ENCODE measurements at regions not wholly inside any gene's neighbourhood (a gene's known extent, or its start where the extent isn't known, plus 50 kb on each side); places are given as distances from the start of the nearest gene placed in this dataset.

GRCh38 chr5:165720901-165721300 is 2215.5 kb downstream of the MAT2B start:
- POLR2A ChIA-PET, result no interaction called here
- no peak for DNase-seq
- Mint-ChIP-seq H3K4me3 (no peak overlapping the region), H3K36me3 (no peaks in the 10 kb centered on the region), H3K27ac (no peak overlapping the region), H3K9me3 (peaks cover 6% of the 10 kb centered on the region), H3K4me1 (no peaks in the 10 kb centered on the region), H3K27me3 (no peaks in the 10 kb centered on the region)
- ATAC-seq (ENCODE audit: low read depth), result no peak

GRCh38 chr5:165722401-165722800 is 2217.0 kb downstream of the MAT2B start:
- Mint-ChIP-seq H3K27ac (no peak overlapping the region), H3K27me3 (no peaks in the 10 kb centered on the region), H3K4me3 (no peak overlapping the region), H3K36me3 (no peaks in the 10 kb centered on the region), H3K9me3 (peaks cover 6% of the 10 kb centered on the region), H3K4me1 (no peaks in the 10 kb centered on the region)
- DNase-seq (no peak), ATAC-seq (ENCODE audit: low read depth) (no peak)
- POLR2A ChIA-PET, result no interaction called here

- ATAC-seq (ENCODE audit: low read depth), result no peak
- no peak overlapping the region for H3K27ac Mint-ChIP-seq
These were observed 2218.5 kb downstream of the MAT2B start for GRCh38 chr5:165723931-165724330.

GRCh38 chr5:165728425-165728824 is 2223.0 kb downstream of the MAT2B start:
- DNase-seq (no peak), ATAC-seq (ENCODE audit: low read depth) (no peak)
- Mint-ChIP-seq H3K36me3 (no peaks in the 10 kb centered on the region), H3K27me3 (no peaks in the 10 kb centered on the region), H3K27ac (no peak overlapping the region), H3K4me3 (no peak overlapping the region), H3K9me3 (peaks cover 7% of the 10 kb centered on the region), H3K4me1 (no peaks in the 10 kb centered on the region)
- POLR2A ChIA-PET, result no interaction called here

More at GRCh38 chr5:165723931-165724330, 2218.5 kb downstream of the MAT2B start:
- Mint-ChIP-seq H3K4me3 (no peak overlapping the region), H3K27me3 (no peaks in the 10 kb centered on the region), H3K36me3 (no peaks in the 10 kb centered on the region), H3K9me3 (peaks cover 6% of the 10 kb centered on the region), H3K4me1 (no peaks in the 10 kb centered on the region)
- POLR2A ChIA-PET, result no interaction called here
- no peak for DNase-seq

DNA sequence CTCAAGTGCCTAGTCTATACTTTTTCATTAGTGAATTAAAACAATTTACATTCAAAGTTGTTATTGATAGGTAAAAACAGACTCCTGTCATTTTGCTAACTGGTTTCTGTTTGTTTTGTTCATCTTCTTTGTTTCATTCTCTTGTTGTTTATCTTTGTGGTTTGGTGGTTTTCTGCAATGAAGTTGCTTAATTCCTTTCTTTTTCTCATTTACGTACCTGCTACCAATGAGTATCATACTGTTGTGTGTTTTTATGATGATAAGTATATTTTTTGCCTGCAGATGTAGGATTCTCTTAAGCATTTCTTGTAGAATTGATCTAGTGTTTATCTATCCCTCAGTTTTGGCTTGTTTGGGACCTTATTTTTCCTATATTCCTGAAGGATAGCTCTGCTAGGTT is 2230.0 kb downstream of the MAT2B start:
- no peak for DNase-seq
- Mint-ChIP-seq H3K27me3 (no peaks in the 10 kb centered on the region), H3K4me3 (no peak overlapping the region), H3K9me3 (peaks cover 7% of the 10 kb centered on the region), H3K27ac (no peak overlapping the region), H3K36me3 (no peaks in the 10 kb centered on the region), H3K4me1 (no peaks in the 10 kb centered on the region)
- no peak for ATAC-seq (ENCODE audit: low read depth)
- POLR2A ChIA-PET, result no interaction called here

DNA sequence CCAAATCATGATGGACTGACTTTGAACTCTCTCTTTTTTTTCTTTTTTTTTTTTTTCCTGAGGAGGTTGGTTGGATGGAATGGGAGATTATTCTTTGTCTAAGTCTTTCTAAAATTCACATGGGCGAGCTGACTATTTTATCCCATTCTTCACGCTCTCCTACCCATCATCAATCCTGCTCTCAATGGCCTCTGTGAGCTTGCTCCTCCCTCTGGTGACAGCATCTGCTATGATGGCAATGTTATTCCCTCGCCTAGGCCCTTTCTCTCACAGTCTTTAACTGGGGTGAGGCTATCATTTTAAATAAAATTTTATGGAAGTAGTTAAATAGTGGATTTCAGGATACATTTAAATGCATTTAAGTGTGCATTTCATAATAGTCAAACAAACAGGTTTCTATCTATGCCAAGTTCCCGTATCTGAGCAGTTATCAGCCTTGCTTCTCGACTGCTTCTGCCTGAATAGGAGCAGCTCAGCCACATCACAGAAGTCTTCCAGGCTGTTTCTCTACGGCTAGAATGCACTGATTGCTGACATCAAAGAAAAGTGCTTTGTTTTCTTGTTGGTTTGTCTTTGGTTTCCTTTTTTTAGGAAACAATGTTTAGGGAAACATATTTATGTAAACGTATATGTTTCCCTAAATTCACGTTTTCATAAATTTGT is 2233.8 kb downstream of the MAT2B start:
- ATAC-seq (ENCODE audit: low read depth) (no peak), DNase-seq (no peak)
- Mint-ChIP-seq H3K9me3 (peaks cover 4% of the 10 kb centered on the region), H3K27ac (no peak overlapping the region), H3K36me3 (no peaks in the 10 kb centered on the region), H3K4me1 (no peaks in the 10 kb centered on the region), H3K27me3 (no peaks in the 10 kb centered on the region), H3K4me3 (no peak overlapping the region)
- POLR2A ChIA-PET, result no interaction called here

DNA sequence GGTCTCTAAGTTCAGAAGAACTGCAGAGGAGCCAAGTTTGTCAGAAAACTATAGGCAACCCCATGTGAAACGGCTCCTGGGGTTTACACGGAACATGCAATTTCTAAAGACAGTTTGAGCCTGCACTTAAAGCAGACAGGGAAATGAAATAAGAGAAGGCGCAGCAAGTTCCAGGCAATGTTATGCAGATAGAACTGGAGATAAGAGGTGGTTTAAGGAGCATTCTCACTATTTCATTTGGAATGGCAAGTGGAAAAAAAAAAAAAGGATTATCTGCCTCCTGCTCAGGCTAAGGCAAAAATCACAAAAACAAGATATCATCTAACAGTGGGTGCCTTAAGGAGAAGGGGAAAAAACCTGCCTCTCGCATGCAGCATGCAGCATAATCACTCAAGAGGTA is 2252.4 kb downstream of the MAT2B start:
- Mint-ChIP-seq H3K36me3 (no peaks in the 10 kb centered on the region), H3K27me3 (no peaks in the 10 kb centered on the region), H3K9me3 (peaks cover 1% of the 10 kb centered on the region), H3K27ac (no peak overlapping the region), H3K4me3 (no peak overlapping the region), H3K4me1 (no peaks in the 10 kb centered on the region)
- no peak for DNase-seq
- POLR2A ChIA-PET, result no interaction called here
- ATAC-seq (ENCODE audit: low read depth), result no peak

GRCh38 chr5:165775111-165775510 is 2269.7 kb downstream of the MAT2B start:
- H3K36me3 Mint-ChIP-seq, result no peaks in the 10 kb centered on the region
- H3K9me3 Mint-ChIP-seq, result peaks cover 6% of the 10 kb centered on the region
- H3K27me3 Mint-ChIP-seq, result no peaks in the 10 kb centered on the region
- no peak for ATAC-seq (ENCODE audit: low read depth)
- H3K27ac Mint-ChIP-seq, result no peak overlapping the region
- H3K4me3 Mint-ChIP-seq, result no peak overlapping the region
- no peak for DNase-seq
- H3K4me1 Mint-ChIP-seq, result no peaks in the 10 kb centered on the region
- POLR2A ChIA-PET, result no interaction called here

- POLR2A ChIA-PET, result no interaction called here
- ATAC-seq (ENCODE audit: low read depth) (no peak), DNase-seq (no peak)
- H3K27ac Mint-ChIP-seq, result no peak overlapping the region
- peaks cover 5% of the 10 kb centered on the region for H3K9me3 Mint-ChIP-seq
- no peak overlapping the region for H3K4me3 Mint-ChIP-seq
- H3K27me3 Mint-ChIP-seq, result no peaks in the 10 kb centered on the region
- no peaks in the 10 kb centered on the region for H3K36me3 Mint-ChIP-seq
- no peaks in the 10 kb centered on the region for H3K4me1 Mint-ChIP-seq
These were observed 2274.1 kb downstream of the MAT2B start for GRCh38 chr5:165779505-165779904.

DNA sequence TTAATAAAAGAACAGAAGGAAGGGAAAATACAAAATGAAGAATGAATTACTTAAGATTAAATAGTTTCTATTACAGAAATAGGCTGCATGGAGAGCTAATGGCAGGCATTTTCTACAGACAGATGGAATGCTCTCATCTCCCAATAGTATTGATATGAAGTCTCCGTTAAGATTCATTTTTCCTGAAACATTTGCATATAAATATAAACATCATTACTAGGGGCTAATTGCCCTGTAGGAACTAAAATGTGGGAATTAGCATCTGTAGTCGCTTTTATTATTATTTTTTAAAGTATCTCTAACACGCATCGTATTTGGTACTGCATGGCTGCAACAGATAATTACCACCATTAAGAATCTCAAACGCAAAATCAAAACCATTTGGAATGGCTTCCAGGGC is 2275.5 kb downstream of the MAT2B start:
- Mint-ChIP-seq H3K9me3 (peaks cover 7% of the 10 kb centered on the region), H3K4me1 (no peaks in the 10 kb centered on the region), H3K36me3 (no peaks in the 10 kb centered on the region), H3K27ac (no peak overlapping the region), H3K27me3 (no peaks in the 10 kb centered on the region), H3K4me3 (no peak overlapping the region)
- POLR2A ChIA-PET, result no interaction called here
- ATAC-seq (ENCODE audit: low read depth) (no peak), DNase-seq (no peak)

GRCh38 chr5:165781738-165782137 is 2276.3 kb downstream of the MAT2B start:
- Mint-ChIP-seq H3K27me3 (no peaks in the 10 kb centered on the region), H3K27ac (no peak overlapping the region), H3K36me3 (no peaks in the 10 kb centered on the region), H3K4me3 (no peak overlapping the region), H3K4me1 (no peaks in the 10 kb centered on the region), H3K9me3 (peaks cover 7% of the 10 kb centered on the region)
- POLR2A ChIA-PET, result no interaction called here
- DNase-seq (no peak), ATAC-seq (ENCODE audit: low read depth) (no peak)

DNA sequence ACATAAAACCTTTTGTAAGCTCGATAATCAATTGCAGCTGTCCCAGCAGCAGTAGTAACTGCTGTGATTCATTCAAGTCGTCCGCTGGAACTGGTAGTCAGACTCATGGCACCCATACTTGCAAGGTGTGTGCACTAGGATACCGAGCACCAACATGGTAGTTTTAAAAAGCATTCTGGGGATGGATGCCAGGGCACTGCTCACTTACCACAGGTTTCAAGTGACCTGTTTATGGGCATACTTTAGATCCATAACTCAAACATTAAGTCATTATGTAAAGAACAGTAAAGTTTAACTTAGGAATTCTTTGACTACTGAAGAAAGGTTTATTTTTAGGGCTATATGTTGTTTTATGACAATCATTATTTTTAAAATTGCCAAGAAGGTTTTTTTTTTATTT is 2277.6 kb downstream of the MAT2B start:
- H3K27ac Mint-ChIP-seq, result no peak overlapping the region
- H3K27me3 Mint-ChIP-seq, result no peaks in the 10 kb centered on the region
- H3K9me3 Mint-ChIP-seq, result peaks cover 7% of the 10 kb centered on the region
- POLR2A ChIA-PET, result no interaction called here
- H3K4me1 Mint-ChIP-seq, result no peaks in the 10 kb centered on the region
- no peaks in the 10 kb centered on the region for H3K36me3 Mint-ChIP-seq
- no peak for DNase-seq
- ATAC-seq (ENCODE audit: low read depth), result no peak
- H3K4me3 Mint-ChIP-seq, result no peak overlapping the region

- POLR2A ChIA-PET, result no interaction called here
- DNase-seq (no peak), ATAC-seq (ENCODE audit: low read depth) (no peak)
- no peaks in the 10 kb centered on the region for H3K27me3 Mint-ChIP-seq
- H3K27ac Mint-ChIP-seq, result no peak overlapping the region
- H3K4me1 Mint-ChIP-seq, result no peaks in the 10 kb centered on the region
- H3K4me3 Mint-ChIP-seq, result no peak overlapping the region
- peaks cover 6% of the 10 kb centered on the region for H3K9me3 Mint-ChIP-seq
- H3K36me3 Mint-ChIP-seq, result no peaks in the 10 kb centered on the region
These were observed 2280.7 kb downstream of the MAT2B start for GRCh38 chr5:165786073-165786472.

GRCh38 chr5:165795073-165795472 is 2289.7 kb downstream of the MAT2B start:
- no peak for DNase-seq
- Mint-ChIP-seq H3K4me1 (no peaks in the 10 kb centered on the region), H3K4me3 (no peak overlapping the region), H3K27ac (no peak overlapping the region), H3K36me3 (no peaks in the 10 kb centered on the region), H3K27me3 (no peaks in the 10 kb centered on the region), H3K9me3 (no peaks in the 10 kb centered on the region)
- POLR2A ChIA-PET, result no interaction called here
- ATAC-seq (ENCODE audit: low read depth), result no peak

DNA sequence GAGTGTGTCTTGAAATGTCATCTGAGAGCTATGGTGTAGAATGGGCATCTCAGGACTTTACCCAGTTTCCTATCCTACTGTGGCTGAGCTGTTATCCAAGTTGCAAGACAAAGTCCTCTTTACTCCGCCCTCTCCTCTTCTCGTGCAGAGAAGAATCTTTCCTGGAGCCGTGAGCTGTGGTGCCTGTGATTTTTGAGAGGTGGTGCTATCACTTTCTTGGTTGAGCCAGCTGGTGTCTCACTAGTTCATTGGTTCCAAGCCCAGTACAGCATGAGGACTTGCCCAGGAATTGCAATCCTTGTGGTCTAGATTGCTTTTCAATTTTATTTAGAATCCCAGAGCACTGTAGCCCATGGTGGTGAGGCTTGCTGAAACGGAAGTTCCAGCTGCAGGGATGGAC is 2300.3 kb downstream of the MAT2B start:
- POLR2A ChIA-PET, result no interaction called here
- Mint-ChIP-seq H3K4me1 (no peaks in the 10 kb centered on the region), H3K27me3 (no peaks in the 10 kb centered on the region), H3K27ac (no peak overlapping the region), H3K9me3 (peaks cover 5% of the 10 kb centered on the region), H3K36me3 (no peaks in the 10 kb centered on the region), H3K4me3 (no peak overlapping the region)
- ATAC-seq (ENCODE audit: low read depth), result no peak
- no peak for DNase-seq

All from activated naive CD8-positive, alpha-beta T cell treated with anti-CD3 and anti-CD28 coated beads, Interleukin-2, amount 10 ng/mL, durations not matched to agents 7 days and 5 days (primary cell).